Fibroblast of villous mesenchyme (primary cell): ENCODE measurements at regions not wholly inside any gene's neighbourhood (a gene's known extent, or its start where the extent isn't known, plus 50 kb on each side); places are given as distances from the start of the nearest gene placed in this dataset.

Experiments
- DNase-seq: peaks from one replicate; pipeline ENCODE4 v3.0.0-alpha.2; 2010; ENCODE audit warnings: low read depth
- H3K4me3 ChIP-seq: 2 replicates; pipeline ENCODE4 v1.5.1; 2011; ENCODE audit warnings: low read depth, mild to moderate bottlenecking, low read length
- TF ChIP-seq, protein P1 (sequence below): IDR thresholded peaks from 2 replicates; pipeline ENCODE4 v1.5.1; 2012; ENCODE audit warnings: low read depth, mild to moderate bottlenecking, low read length; ENCODE audit not compliant: insufficient read depth

DNA sequence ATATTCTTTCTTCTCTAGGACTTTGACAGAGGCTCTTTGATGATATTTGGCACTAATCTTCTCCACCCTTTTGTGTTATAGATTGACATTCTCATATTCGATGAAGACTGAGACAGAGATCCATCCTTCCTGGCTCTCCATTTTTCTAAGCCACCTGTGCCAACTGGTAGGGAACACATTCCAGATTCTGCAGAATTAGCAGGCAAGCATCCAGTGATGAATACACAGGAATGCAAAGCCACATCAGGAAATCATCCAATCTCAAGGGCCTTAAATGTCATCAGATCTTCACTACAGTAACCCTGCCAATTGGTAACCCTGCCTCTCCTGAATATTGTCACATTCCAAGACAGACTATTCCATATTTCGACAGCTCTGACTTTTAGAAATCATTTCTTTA is 718.4 kb upstream of the API5 start:
- no peak for DNase-seq
- TF ChIP-seq, protein P1, sequence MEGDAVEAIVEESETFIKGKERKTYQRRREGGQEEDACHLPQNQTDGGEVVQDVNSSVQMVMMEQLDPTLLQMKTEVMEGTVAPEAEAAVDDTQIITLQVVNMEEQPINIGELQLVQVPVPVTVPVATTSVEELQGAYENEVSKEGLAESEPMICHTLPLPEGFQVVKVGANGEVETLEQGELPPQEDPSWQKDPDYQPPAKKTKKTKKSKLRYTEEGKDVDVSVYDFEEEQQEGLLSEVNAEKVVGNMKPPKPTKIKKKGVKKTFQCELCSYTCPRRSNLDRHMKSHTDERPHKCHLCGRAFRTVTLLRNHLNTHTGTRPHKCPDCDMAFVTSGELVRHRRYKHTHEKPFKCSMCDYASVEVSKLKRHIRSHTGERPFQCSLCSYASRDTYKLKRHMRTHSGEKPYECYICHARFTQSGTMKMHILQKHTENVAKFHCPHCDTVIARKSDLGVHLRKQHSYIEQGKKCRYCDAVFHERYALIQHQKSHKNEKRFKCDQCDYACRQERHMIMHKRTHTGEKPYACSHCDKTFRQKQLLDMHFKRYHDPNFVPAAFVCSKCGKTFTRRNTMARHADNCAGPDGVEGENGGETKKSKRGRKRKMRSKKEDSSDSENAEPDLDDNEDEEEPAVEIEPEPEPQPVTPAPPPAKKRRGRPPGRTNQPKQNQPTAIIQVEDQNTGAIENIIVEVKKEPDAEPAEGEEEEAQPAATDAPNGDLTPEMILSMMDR = no peak
- H3K4me3 ChIP-seq = no peak overlapping the region

DNA sequence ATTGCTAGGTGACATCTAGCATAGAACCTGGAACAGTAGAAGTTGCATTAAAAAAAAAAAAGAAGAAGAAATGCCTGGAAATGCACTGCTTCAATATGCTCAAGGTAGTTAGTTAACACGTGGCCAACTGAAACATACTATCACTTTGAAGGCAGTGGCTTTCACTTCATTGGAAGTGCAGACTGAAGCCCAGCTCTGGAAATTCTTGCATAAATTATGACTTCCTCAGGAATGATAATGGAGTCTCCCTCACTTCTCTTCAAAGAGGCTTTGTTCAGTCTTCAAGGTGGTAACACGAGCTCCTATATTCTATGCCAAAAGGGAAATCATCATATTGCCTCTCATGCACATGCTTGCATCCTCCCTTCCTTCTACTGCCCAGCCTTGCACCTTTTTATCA is 715.9 kb upstream of the API5 start:
- DNase-seq = no peak
- TF ChIP-seq, protein P1 = no peak
- H3K4me3 ChIP-seq = no peak overlapping the region

DNA sequence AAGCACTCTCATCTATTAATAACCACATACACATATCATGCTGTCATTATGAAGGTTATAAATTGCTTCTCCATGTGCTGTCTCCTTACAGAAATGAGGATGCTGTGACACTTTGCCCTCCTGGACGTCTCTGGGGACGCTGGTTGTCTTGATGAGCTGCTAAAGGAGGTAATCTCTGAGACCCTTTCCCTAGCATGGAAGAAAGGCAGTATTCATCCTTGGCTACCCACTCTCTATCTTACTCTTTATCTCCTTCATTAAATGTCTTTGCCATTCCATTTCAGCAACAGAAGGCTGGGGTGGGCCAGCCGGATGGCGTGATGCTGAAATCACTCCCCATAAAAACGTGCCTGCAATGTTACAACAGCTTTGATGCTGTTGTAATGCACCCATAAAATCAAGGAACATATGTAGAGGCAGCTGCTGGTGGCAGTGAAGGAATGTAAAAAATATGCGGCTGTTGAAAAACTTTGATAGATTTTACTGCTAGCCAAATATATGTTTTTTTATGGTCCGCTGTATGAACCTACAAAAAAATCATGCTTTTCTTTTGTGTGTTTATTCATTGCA is 715.1 kb upstream of the API5 start:
- TF ChIP-seq, protein P1 = no peak
- H3K4me3 ChIP-seq = no peak overlapping the region
- DNase-seq = no peak

DNA sequence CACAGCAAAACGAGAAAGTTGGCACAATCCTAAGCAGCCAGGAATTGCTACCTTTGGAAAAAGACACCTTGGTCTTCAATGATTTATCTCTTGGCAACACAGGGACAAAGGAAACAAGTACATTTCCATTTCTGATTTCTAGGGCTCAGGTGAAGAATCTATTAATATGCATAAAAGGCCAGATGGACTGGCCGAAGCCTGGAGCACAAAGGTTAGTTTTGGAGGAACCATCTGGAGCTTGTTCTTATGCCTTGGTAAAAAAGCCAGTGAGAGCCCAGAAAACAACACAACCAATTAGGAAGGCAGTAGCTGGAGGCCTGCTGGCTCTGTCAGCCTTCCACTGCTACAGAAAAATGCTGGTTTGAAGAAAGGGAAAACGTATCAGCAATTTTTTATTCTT is 713.5 kb upstream of the API5 start:
- no peak for DNase-seq
- H3K4me3 ChIP-seq = no peak overlapping the region
- TF ChIP-seq, protein P1 = no peak

DNA sequence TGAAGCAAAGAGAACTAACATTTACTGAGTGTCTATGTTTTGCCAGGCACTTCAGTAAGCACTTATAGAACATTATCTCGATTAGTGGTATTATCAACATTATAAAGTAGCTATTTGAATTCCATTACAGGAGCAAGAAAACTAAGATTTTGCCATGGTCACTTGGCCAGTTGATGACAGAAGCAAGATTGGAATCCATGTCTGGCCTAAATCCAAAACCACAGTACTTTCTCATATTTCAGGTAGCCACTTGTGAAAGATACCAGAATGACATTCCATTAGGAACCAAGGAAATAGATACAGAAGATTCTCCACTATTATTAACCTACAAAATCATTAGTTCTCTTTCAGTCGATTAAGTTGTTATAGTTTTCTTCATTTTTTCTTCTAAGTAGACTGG is 691.0 kb upstream of the API5 start:
- H3K4me3 ChIP-seq = no peak overlapping the region
- DNase-seq = no peak
- TF ChIP-seq, protein P1 = no peak

DNA sequence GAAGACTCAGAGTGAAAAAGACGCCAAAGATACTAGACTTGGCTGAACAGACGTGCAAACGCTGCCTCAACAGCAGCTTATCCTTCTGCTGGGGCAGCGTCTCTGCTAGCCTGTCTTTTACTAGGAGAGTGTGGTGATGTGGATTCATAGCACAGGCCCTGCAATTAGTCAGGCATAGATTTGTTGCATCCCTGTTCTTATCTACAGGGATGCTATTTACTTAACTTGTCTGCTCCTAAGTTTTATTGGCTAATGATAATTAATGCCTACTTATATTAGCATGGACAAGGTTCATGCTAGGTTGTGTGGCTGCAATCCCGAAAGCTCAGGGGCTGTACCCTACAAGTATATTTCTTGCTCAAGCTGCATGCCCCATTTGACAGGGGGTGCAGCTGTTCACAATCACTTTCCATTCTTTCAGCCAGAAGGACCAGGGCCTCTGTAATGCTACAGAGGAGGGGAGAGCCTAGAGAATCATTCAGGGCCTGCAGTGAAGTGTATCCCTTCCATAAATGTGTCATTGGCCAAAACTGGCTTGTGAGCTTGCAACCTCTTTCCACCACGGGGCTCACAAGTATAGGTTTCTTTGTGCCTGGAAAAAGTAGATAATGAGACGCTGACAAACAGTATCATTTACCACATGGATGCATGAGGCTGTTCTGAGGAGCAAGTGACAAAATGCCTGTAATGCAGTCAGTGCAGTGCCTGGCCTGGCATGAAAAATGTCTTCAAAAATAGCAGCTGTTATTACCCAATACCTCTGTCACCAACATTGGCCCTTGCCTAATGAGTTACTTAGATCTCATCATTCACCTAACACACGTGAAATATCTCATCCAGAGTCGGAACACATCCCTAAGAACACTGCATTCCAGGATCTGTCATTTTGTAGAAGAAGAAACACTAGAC is 685.8 kb upstream of the API5 start:
- TF ChIP-seq, protein P1 = no peak
- DNase-seq = no peak

More for the DNA sequence above, 685.8 kb upstream of the API5 start:
- no peak overlapping the region for H3K4me3 ChIP-seq
